Stomach (tissue), 8 donors: ENCODE measurements at regions not wholly inside any gene's neighbourhood (a gene's known extent, or its start where the extent isn't known, plus 50 kb on each side); places are given as distances from the start of the nearest gene placed in this dataset.

Experiments used
- DNase-seq, 2 donors: peaks; one replicate each; pipeline versions ENCODE4 v3.0.0 to v3.0.0-alpha.2; 2013 to 2019
- H3K27ac ChIP-seq, 5 donors: fragments of 200-600 bp in 4 of 5; sonication (generic) in 4 of 5; one replicate each; pipeline ENCODE4 v1.5.1; 2013 to 2019; ENCODE audit warnings: mild to moderate bottlenecking in 1 of 5, moderate library complexity in 1 of 5
- H3K27me3 ChIP-seq, 3 donors: fragments of 200-600 bp; sonication (generic); one replicate each; pipeline ENCODE4 v1.5.1; 2017 to 2019; ENCODE audit warnings: mixed run types in 1 of 3
- H3K36me3 ChIP-seq, 4 donors: fragments of 200-600 bp; sonication (generic); 1 replicate in 3 of 4; 2 replicates in 1 of 4; pipeline ENCODE4 v1.5.1; 2016 to 2019
- H3K4me1 ChIP-seq, 4 donors: fragments of 200-600 bp; sonication (generic); one replicate each; pipeline ENCODE4 v1.5.1; 2016 to 2019
- H3K4me3 ChIP-seq, 4 donors: fragments of 200-600 bp; sonication (generic) in 3 of 4; one replicate each; pipeline ENCODE4 v1.5.1; 2016 to 2019; ENCODE audit warnings: mild to moderate bottlenecking in 1 of 4
- H3K9me3 ChIP-seq, 4 donors: fragments of 200-600 bp; sonication (generic); one replicate each; pipeline ENCODE4 v1.5.1; 2016 to 2019
- EP300 ChIP-seq: sonication (generic); formaldehyde crosslinking; IDR thresholded peaks from one replicate; pipeline ENCODE4 v1.6.1; 2017; ENCODE audit warnings: antibody characterized with exemption
- POLR2A ChIP-seq, 4 donors: fragments of 450-650 bp; IDR thresholded peaks; one replicate each; pipeline ENCODE4 v1.6.1; 2016; ENCODE audit warnings: antibody characterized with exemption in 4 of 4, control low read depth in 2 of 4, mild to moderate bottlenecking in 1 of 4, moderate library complexity in 1 of 4
- POLR2AphosphoS5 ChIP-seq, 3 donors: sonication (generic); formaldehyde crosslinking; IDR thresholded peaks; one replicate each; pipeline ENCODE4 v1.6.1; 2016; ENCODE audit warnings: antibody characterized with exemption in 3 of 3
- WGBS, 5 donors: extraction: QIAGEN DNeasy Blood & Tissue Kit in 3 of 5; methylation state at CpG; one replicate each; pipeline versions ENCODE4 v1.1.5 to v1.1.7; 2013 to 2018; 5-methylcytosine and 5-hydroxymethylcytosine counted together
- intact Hi-C: fragments of 100-400 bp; cut with DNase I; formaldehyde crosslinking; loops from one replicate; pipeline ENCODE4 v1.15.1; 2023; ENCODE audit warnings: low total_unique reads
- TF ChIP-seq, protein P1 (sequence below), 7 experiments: fragments of 450-650 bp in 4 of 7; fragments of 200-600 bp in 3 of 7; sonication (generic) in 3 of 7; IDR thresholded peaks; one replicate each; pipeline ENCODE4 v1.5.1; 2016 to 2019; ENCODE audit warnings: antibody characterized with exemption in 7 of 7, control low read depth in 2 of 7, mild to moderate bottlenecking in 1 of 7
- donor health status: healthy with polysubstance abuse.
- donor health status: Bipolar disorder and iron deficiency.
- donor health status: healthy.

DNA sequence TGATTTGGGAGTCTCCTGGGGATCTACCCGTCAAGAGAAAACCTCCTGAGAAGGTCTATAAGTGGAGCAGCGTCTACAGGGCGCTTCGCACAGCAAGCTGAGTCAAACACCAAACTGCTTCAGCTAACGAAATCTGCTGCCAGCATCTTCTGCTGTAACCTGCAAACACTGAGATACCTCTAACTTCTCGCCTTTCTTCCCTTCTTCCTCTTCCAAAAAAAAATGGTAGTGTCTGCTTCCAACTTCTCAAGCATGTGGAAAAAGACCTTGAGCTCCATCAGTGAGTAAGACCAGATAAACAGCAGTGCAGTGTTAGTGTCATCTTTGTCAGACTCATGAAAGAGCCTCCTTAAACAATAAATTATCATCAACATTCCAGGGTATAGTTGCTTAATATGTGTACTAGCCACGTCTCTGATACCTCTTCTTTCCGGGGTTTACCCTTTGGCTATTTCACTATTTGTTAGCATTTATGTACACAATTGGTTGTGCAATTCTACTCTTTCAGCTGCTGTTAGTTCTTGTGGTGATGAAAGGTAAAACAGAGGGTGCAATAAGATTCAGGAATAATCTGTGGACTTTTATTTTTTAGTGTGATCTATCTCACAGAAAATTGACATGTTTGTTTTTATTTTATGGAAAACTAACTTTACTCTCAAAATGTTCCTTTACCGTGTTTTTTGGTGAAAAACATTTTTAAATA, 81.6 kb downstream of the LLPH start:
- no peaks in the 10 kb centered on the region for H3K9me3 ChIP-seq
- H3K27me3 ChIP-seq: no peaks in the 10 kb centered on the region
- H3K36me3 ChIP-seq: no peaks in the 10 kb centered on the region
- WGBS, 5 donors: 63 to 72% (median 67%) methylated on average over 9 of the region's 9 CpGs
- no peak for DNase-seq
- no peak overlapping the region for H3K4me3 ChIP-seq
- no peak overlapping the region for H3K27ac ChIP-seq
- intact Hi-C loops: no loop called here
- no peaks in the 10 kb centered on the region for H3K4me1 ChIP-seq
- TF ChIP-seq POLR2A (IDR thresholded peaks at IDR 0.05): no peak
- no peak for TF ChIP-seq POLR2AphosphoS5 (IDR thresholded peaks at IDR 0.05)
- TF ChIP-seq EP300: no peak
- TF ChIP-seq, protein P1, sequence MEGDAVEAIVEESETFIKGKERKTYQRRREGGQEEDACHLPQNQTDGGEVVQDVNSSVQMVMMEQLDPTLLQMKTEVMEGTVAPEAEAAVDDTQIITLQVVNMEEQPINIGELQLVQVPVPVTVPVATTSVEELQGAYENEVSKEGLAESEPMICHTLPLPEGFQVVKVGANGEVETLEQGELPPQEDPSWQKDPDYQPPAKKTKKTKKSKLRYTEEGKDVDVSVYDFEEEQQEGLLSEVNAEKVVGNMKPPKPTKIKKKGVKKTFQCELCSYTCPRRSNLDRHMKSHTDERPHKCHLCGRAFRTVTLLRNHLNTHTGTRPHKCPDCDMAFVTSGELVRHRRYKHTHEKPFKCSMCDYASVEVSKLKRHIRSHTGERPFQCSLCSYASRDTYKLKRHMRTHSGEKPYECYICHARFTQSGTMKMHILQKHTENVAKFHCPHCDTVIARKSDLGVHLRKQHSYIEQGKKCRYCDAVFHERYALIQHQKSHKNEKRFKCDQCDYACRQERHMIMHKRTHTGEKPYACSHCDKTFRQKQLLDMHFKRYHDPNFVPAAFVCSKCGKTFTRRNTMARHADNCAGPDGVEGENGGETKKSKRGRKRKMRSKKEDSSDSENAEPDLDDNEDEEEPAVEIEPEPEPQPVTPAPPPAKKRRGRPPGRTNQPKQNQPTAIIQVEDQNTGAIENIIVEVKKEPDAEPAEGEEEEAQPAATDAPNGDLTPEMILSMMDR (IDR thresholded peaks at IDR 0.05): no peak

DNA sequence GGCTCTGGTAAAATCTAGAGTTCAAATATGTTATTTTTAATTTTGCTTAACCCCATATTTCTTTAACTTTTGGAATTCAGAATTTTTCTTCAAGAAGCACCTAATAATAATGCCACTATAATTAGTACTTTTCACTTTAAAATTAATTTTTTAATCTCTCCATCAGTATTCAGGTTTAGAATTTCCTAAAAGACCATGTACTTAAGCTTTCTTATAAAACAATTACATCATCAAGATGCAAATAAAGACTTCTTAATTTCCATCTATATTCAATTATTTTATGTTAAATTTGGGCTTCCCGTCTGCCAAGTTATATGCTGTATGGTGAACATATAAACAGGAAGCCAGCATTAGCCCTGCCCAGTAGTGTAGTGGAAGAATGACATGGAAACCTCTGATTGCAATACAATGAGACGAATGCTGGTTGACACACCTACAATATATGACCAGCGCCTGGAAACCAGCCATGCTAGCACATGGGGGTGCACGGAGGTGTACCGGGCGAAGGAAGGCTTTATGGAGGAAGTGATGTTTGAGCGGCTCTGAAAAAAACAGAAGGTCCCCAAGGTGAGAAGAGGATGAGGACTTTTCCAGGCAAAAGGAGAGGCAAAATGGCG, 82.2 kb downstream of the LLPH start:
- no peak for TF ChIP-seq EP300
- TF ChIP-seq POLR2AphosphoS5 (IDR thresholded peaks at IDR 0.05): no peak
- TF ChIP-seq POLR2A (IDR thresholded peaks at IDR 0.05): no peak
- TF ChIP-seq, protein P1 (IDR thresholded peaks at IDR 0.05): no peak
- Histone ChIP-seq H3K36me3 (no peaks in the 10 kb centered on the region), H3K27me3 (no peaks in the 10 kb centered on the region), H3K9me3 (no peaks in the 10 kb centered on the region), H3K4me1 (no peaks in the 10 kb centered on the region), H3K4me3 (no peak overlapping the region), H3K27ac (no peak overlapping the region)
- WGBS, 5 donors: 73 to 90% (median 84%) methylated on average over 8 of the region's 8 CpGs
- DNase-seq: no peak
- intact Hi-C loops: no loop called here

DNA sequence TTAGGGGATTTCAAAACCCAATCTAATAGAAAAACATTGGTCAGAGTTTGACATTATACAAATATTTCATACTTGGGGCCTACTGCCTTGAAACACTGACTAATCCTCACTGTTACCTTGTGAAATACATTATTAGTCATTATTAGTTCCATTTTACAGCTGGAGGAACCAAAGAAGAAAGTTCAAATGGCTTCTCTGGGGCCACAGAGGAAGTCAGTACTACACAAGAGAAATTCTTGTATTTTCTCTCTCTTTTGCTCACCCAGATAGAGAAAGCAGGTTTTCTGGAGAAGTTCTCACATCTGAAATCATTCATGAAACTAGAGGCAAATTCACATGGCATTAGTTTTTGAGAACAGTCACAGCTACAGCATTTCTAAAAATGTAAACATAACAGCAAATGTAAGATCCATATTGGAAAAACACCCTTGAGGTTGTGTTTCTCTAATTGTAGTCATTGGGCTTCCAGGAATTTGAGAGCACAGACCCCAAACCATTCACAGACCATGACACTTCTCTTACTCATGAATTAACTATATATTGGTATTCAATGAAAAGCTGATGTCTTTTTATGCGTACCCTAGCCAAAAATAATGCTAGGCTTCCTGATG, 83.0 kb downstream of the LLPH start:
- intact Hi-C loops: no loop called here
- WGBS, 5 donors: 78 to 100% (median 98%) methylated on average over 1 of the region's 1 CpG
- H3K27ac ChIP-seq: no peak overlapping the region
- no peaks in the 10 kb centered on the region for H3K9me3 ChIP-seq
- H3K27me3 ChIP-seq: peaks cover 0 to under 1% (median 0%) of the 10 kb centered on the region in 3 donors
- H3K4me3 ChIP-seq: no peak overlapping the region
- H3K4me1 ChIP-seq: no peaks in the 10 kb centered on the region
- TF ChIP-seq POLR2A (IDR thresholded peaks at IDR 0.05) (no peak), POLR2AphosphoS5 (IDR thresholded peaks at IDR 0.05) (no peak), EP300 (no peak)
- TF ChIP-seq, protein P1 (IDR thresholded peaks at IDR 0.05): no peak
- H3K36me3 ChIP-seq: no peaks in the 10 kb centered on the region
- no peak for DNase-seq

DNA sequence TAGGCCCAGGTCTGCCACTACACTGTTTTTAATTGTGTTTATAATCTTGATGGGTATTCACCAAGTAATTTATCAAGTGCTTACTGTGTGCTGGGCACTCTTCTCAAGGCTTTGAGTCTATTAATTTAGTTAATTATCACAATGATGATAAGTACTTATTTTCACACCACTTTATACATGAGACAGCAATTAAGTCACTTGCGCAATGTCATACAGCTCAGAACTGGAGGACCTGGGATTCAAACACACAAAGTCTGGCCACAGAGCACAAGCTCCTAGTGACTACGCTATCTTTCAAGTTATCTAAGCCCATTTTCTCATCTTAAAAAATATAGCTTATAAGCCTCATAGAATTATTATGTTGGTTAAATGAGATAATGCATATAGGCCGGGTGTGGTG, 85.0 kb downstream of the LLPH start:
- Histone ChIP-seq H3K4me3 (no peak overlapping the region), H3K27me3 (peaks cover 0 to 12% (median 0%) of the 10 kb centered on the region in 3 donors), H3K9me3 (no peaks in the 10 kb centered on the region), H3K27ac (no peak overlapping the region), H3K4me1 (no peaks in the 10 kb centered on the region), H3K36me3 (no peaks in the 10 kb centered on the region)
- 80 to 99% (median 97%) methylated on average over 3 of the region's 3 CpGs for WGBS, 5 donors
- no peak for DNase-seq
- intact Hi-C loops: no loop called here
- TF ChIP-seq POLR2A (IDR thresholded peaks at IDR 0.05) (no peak), POLR2AphosphoS5 (IDR thresholded peaks at IDR 0.05) (no peak)
